ENCODE measurements at regions not wholly inside any gene's neighbourhood (a gene's known extent, or its start where the extent isn't known, plus 50 kb on each side); places are given as distances from the start of the nearest gene placed in this dataset.

- H3K4me3 ChIP-seq: no peak overlapping the region
- no peaks in the 10 kb centered on the region for H3K36me3 ChIP-seq (ENCODE audit: low read depth)
- H3K4me1 ChIP-seq (ENCODE audit: low read depth): peaks cover 15% of the 10 kb centered on the region
- intact Hi-C loops (cut with DNase I, micrococcal nuclease): no loop called here
- no peaks in the 10 kb centered on the region for H3K9me3 ChIP-seq
- ATAC-seq (no peak), DNase-seq (no peak)
- TF ChIP-seq, protein P1, sequence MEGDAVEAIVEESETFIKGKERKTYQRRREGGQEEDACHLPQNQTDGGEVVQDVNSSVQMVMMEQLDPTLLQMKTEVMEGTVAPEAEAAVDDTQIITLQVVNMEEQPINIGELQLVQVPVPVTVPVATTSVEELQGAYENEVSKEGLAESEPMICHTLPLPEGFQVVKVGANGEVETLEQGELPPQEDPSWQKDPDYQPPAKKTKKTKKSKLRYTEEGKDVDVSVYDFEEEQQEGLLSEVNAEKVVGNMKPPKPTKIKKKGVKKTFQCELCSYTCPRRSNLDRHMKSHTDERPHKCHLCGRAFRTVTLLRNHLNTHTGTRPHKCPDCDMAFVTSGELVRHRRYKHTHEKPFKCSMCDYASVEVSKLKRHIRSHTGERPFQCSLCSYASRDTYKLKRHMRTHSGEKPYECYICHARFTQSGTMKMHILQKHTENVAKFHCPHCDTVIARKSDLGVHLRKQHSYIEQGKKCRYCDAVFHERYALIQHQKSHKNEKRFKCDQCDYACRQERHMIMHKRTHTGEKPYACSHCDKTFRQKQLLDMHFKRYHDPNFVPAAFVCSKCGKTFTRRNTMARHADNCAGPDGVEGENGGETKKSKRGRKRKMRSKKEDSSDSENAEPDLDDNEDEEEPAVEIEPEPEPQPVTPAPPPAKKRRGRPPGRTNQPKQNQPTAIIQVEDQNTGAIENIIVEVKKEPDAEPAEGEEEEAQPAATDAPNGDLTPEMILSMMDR (IDR thresholded peaks at IDR 0.05): no peak
Observed at GRCh38 chr21:41674402-41674801, 92.5 kb downstream of the RIPK4 start.

- Histone ChIP-seq H3K36me3 (ENCODE audit: low read depth) (no peaks in the 10 kb centered on the region), H3K4me1 (ENCODE audit: low read depth) (peaks cover 9% of the 10 kb centered on the region), H3K4me3 (no peak overlapping the region), H3K9me3 (no peaks in the 10 kb centered on the region)
- DNase-seq (no peak), ATAC-seq (no peak)
- TF ChIP-seq, protein P1 (IDR thresholded peaks at IDR 0.05): no peak
- intact Hi-C loops (cut with DNase I, micrococcal nuclease): no loop called here
Observed at GRCh38 chr21:41673596-41674335, 93.1 kb downstream of the RIPK4 start.

DNA sequence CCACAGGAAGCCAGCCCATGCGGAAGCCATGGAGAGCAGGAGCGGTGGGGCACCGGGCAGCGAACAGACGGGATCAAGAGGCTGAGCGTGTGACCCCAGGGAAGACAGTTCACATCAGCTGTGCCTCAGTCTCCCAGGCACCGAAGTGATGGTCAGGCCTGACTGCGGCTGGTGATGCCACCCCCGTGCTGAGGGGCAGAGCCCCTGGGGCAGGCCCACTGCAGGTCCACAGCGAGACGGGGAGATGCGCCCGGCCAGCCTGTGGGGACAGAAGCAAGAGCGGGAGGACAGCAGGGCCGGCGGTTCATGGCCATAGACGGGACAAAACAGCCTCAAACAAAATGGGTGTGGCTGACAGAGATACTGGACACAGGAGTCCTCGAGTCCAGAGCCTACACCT lies 93.8 kb downstream of the RIPK4 start:
- DNase-seq (no peak), ATAC-seq (no peak)
- intact Hi-C loops (cut with DNase I, micrococcal nuclease): no loop called here
- no peaks in the 10 kb centered on the region for H3K9me3 ChIP-seq
- H3K36me3 ChIP-seq (ENCODE audit: low read depth): no peaks in the 10 kb centered on the region
- no peak overlapping the region for H3K4me3 ChIP-seq
- TF ChIP-seq, protein P1 (IDR thresholded peaks at IDR 0.05): no peak
- H3K4me1 ChIP-seq (ENCODE audit: low read depth): peaks cover 6% of the 10 kb centered on the region

GRCh38 chr21:41672543-41672915 lies 94.3 kb downstream of the RIPK4 start:
- intact Hi-C loops (cut with DNase I, micrococcal nuclease): no loop called here
- no peak for ATAC-seq
- TF ChIP-seq, protein P1 (IDR thresholded peaks at IDR 0.05): no peak

GRCh38 chr21:41671859-41672542 lies 94.9 kb downstream of the RIPK4 start:
- Histone ChIP-seq H3K36me3 (ENCODE audit: low read depth) (no peaks in the 10 kb centered on the region), H3K9me3 (no peaks in the 10 kb centered on the region), H3K4me1 (ENCODE audit: low read depth) (no peaks in the 10 kb centered on the region), H3K4me3 (no peak overlapping the region)
- ATAC-seq (no peak), DNase-seq (no peak)
- intact Hi-C loops (cut with DNase I, micrococcal nuclease): no loop called here
- TF ChIP-seq, protein P1 (IDR thresholded peaks at IDR 0.05): no peak

More at GRCh38 chr21:41672543-41672915, 94.3 kb downstream of the RIPK4 start:
- Histone ChIP-seq H3K4me3 (no peak overlapping the region), H3K36me3 (ENCODE audit: low read depth) (no peaks in the 10 kb centered on the region), H3K9me3 (no peaks in the 10 kb centered on the region), H3K4me1 (ENCODE audit: low read depth) (peaks cover under 1% of the 10 kb centered on the region)
- DNase-seq: no peak
